ENCODE measurements at regions not wholly inside any gene's neighbourhood (a gene's known extent, or its start where the extent isn't known, plus 50 kb on each side); places are given as distances from the start of the nearest gene placed in this dataset.
"Not testable (repeated sequence)": the region's sequence is repeated elsewhere in the genome, so short reads cannot be mapped to it uniquely, and the experiment has no call there.

GRCh38 chr13:109318945-109319590 is 467.3 kb downstream of the IRS2 start:
- DNase-seq (ENCODE audit: extremely low spot score in 2 of 2) = no peak
- H3K27me3 ChIP-seq = no peaks in the 10 kb centered on the region
- intact Hi-C loops (cut with DNase I) = no loop called here
- no peak for TF ChIP-seq CTCF (IDR thresholded peaks at IDR 0.05)
- TF ChIP-seq POLR2A (IDR thresholded peaks at IDR 0.05) = no peak
- no peak overlapping the region for H3K27ac ChIP-seq
- no peak overlapping the region for H3K4me3 ChIP-seq
- no peaks in the 10 kb centered on the region for H3K9me3 ChIP-seq
- H3K4me1 ChIP-seq = no peaks in the 10 kb centered on the region
- H3K36me3 ChIP-seq = no peaks in the 10 kb centered on the region

- Histone ChIP-seq H3K36me3 (no peaks in the 10 kb centered on the region), H3K9me3 (no peaks in the 10 kb centered on the region), H3K27me3 (no peaks in the 10 kb centered on the region), H3K27ac (no peak overlapping the region), H3K4me1 (no peaks in the 10 kb centered on the region), H3K4me3 (no peak overlapping the region)
- TF ChIP-seq POLR2A (IDR thresholded peaks at IDR 0.05) (no peak), CTCF (IDR thresholded peaks at IDR 0.05) (no peak), POLR2AphosphoS5 (IDR thresholded peaks at IDR 0.05; ENCODE audit: insufficient read depth in 1 of 2, low read depth in 1 of 2) (no peak)
- peak in 1 of 2 donors; percentile 69 for DNase-seq (ENCODE audit: extremely low spot score in 2 of 2)
- intact Hi-C loops (cut with DNase I) = no loop called here
These were observed 470.9 kb downstream of the IRS2 start for GRCh38 chr13:109315481-109315880.

- H3K36me3 ChIP-seq = no peaks in the 10 kb centered on the region
- no peaks in the 10 kb centered on the region for H3K27me3 ChIP-seq
- H3K9me3 ChIP-seq = no peaks in the 10 kb centered on the region
- TF ChIP-seq CTCF (IDR thresholded peaks at IDR 0.05) = no peak
- TF ChIP-seq POLR2A (IDR thresholded peaks at IDR 0.05) = no peak
- TF ChIP-seq POLR2AphosphoS5 (IDR thresholded peaks at IDR 0.05; ENCODE audit: insufficient read depth in 1 of 2, low read depth in 1 of 2) = no peak
- H3K4me1 ChIP-seq = no peaks in the 10 kb centered on the region
- H3K27ac ChIP-seq = no peak overlapping the region
- no peak overlapping the region for H3K4me3 ChIP-seq
- intact Hi-C loops (cut with DNase I) = no loop called here
- no peak for DNase-seq (ENCODE audit: extremely low spot score in 2 of 2)
These were observed 472.3 kb downstream of the IRS2 start for GRCh38 chr13:109314101-109314500.

GRCh38 chr13:109312399-109312798 is 474.0 kb downstream of the IRS2 start:
- Histone ChIP-seq H3K27ac (no peak overlapping the region), H3K4me3 (no peak overlapping the region), H3K4me1 (no peaks in the 10 kb centered on the region), H3K27me3 (no peaks in the 10 kb centered on the region), H3K36me3 (no peaks in the 10 kb centered on the region), H3K9me3 (no peaks in the 10 kb centered on the region)
- DNase-seq (ENCODE audit: extremely low spot score in 2 of 2) = no peak
- TF ChIP-seq POLR2A (IDR thresholded peaks at IDR 0.05) (no peak), POLR2AphosphoS5 (IDR thresholded peaks at IDR 0.05; ENCODE audit: insufficient read depth in 1 of 2, low read depth in 1 of 2) (no peak), CTCF (IDR thresholded peaks at IDR 0.05) (no peak)
- intact Hi-C loops (cut with DNase I) = no loop called here

GRCh38 chr13:109311431-109311976 is 474.9 kb downstream of the IRS2 start:
- H3K36me3 ChIP-seq; H3K4me1 ChIP-seq; H3K27ac ChIP-seq; DNase-seq (ENCODE audit: extremely low spot score in 2 of 2); H3K4me3 ChIP-seq; H3K9me3 ChIP-seq; H3K27me3 ChIP-seq; intact Hi-C loops (cut with DNase I): not testable (repeated sequence)

Measured in vagina (tissue), 2 donors.